ENCODE measurements at regions not wholly inside any gene's neighbourhood (a gene's known extent, or its start where the extent isn't known, plus 50 kb on each side); places are given as distances from the start of the nearest gene placed in this dataset.

GRCh38 chr3:127394031-127394430 lies 106.2 kb upstream of the PRR20G start:
- Histone ChIP-seq H3K79me2 (ENCODE audit: low read depth) (no peaks in the 10 kb centered on the region), H3K27me3 (ENCODE audit: insufficient read depth, low read depth) (peaks cover 7% of the 10 kb centered on the region), H3K36me3 (ENCODE audit: low read depth) (no peaks in the 10 kb centered on the region), H4K20me1 (ENCODE audit: insufficient read depth) (no peaks in the 10 kb centered on the region), H3K9me3 (ENCODE audit: insufficient read depth, low read depth) (no peaks in the 10 kb centered on the region), H3F3A (ENCODE audit: insufficient read depth, low read depth) (no peaks in the 10 kb centered on the region), H3K4me2 (no peak overlapping the region), H2AFZ (no peak overlapping the region), H3K4me1 (replicated peaks; ENCODE audit: insufficient read depth) (no peaks in the 10 kb centered on the region), H3K4me3 (no peak overlapping the region), H3K9me2 (ENCODE audit: insufficient read depth) (no peaks in the 10 kb centered on the region), H3K27ac (no peak overlapping the region)
- no TSS peak for BruUV-seq (replicated peaks)
- intact Hi-C loops (cut with micrococcal nuclease; ENCODE audit: unreplicated experiment): no loop called here
- ChIA-PET CTCF (no interaction called here), POLR2A (ENCODE audit: unreplicated experiment) (no interaction called here)
- TF ChIP-seq EZH2 (IDR thresholded peaks at IDR 0.05; ENCODE audit: low read depth) (no peak), CTCF (conservative IDR thresholded peaks at IDR 0.05) (no peak)
- no peak for DNase-seq

DNA sequence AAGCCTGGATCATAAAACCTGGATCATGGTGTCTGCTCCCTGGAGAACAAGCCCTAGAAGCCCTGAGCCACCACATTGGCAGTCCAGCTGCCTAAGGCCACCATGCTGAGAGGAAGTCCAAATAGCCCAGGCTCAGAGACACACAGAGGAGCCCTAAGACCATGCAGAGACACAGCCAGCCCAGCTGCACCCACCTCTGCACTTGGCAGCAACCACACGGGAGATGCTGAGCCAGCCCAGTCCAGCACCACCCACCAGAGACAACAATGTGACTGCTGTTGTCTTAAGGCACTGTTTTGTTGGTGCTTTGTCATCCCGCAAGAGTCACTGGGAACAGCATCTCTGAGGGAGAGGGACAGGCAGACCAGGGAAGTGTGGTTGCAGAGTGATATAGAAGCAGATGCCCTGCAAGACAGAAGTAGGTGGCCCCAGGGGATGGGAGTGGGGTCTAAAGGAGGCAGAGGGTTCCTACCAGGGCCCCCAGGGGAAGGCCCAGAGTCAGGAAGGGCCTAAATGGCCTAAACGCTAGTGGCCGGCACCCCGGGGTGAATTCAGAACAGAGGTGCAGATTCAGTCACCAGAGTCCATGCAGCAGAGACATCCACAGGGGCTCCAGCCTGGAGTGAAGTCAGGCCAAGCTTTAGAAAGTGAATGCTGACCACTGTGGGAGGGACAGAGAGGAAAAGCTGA lies 105.4 kb upstream of the PRR20G start:
- H3K4me2 ChIP-seq: no peak overlapping the region
- intact Hi-C loops (cut with micrococcal nuclease; ENCODE audit: unreplicated experiment): no loop called here
- no peaks in the 10 kb centered on the region for H3K9me3 ChIP-seq (ENCODE audit: insufficient read depth, low read depth)
- POLR2A ChIA-PET (ENCODE audit: unreplicated experiment): no interaction called here
- H3K4me1 ChIP-seq (replicated peaks; ENCODE audit: insufficient read depth): no peaks in the 10 kb centered on the region
- H4K20me1 ChIP-seq (ENCODE audit: insufficient read depth): no peaks in the 10 kb centered on the region
- no peak for DNase-seq
- H3K36me3 ChIP-seq (ENCODE audit: low read depth): no peaks in the 10 kb centered on the region
- H3F3A ChIP-seq (ENCODE audit: insufficient read depth, low read depth): no peaks in the 10 kb centered on the region
- TF ChIP-seq CTCF (conservative IDR thresholded peaks at IDR 0.05) (no peak), EZH2 (IDR thresholded peaks at IDR 0.05; ENCODE audit: low read depth) (no peak)
- peaks cover 13% of the 10 kb centered on the region for H3K27me3 ChIP-seq (ENCODE audit: insufficient read depth, low read depth)
- no peak overlapping the region for H2AFZ ChIP-seq
- no peaks in the 10 kb centered on the region for H3K79me2 ChIP-seq (ENCODE audit: low read depth)
- no peaks in the 10 kb centered on the region for H3K9me2 ChIP-seq (ENCODE audit: insufficient read depth)
- BruUV-seq (replicated peaks): no TSS peak
- H3K4me3 ChIP-seq: no peak overlapping the region
- CTCF ChIA-PET: no interaction called here
- H3K27ac ChIP-seq: no peak overlapping the region

DNA sequence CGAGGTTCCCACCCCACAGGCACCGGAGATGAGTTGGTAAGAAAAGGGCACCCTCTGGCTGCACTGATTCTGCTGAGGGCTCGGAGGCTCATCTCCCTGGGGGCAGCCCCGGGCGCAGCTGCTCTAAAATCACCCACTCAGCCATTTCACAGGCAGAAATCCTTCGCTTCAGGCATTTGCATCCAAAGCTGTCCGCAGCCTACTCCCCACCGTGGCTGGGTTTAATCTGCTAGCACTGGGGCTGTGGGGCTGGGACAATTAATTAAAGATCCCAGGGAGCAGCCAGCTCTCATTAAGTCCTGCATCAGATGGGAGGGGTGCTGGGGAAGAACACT lies 104.3 kb upstream of the PRR20G start:
- intact Hi-C loops (cut with micrococcal nuclease; ENCODE audit: unreplicated experiment): no loop called here
- POLR2A ChIA-PET (ENCODE audit: unreplicated experiment): no interaction called here
- Histone ChIP-seq H3K4me3 (no peak overlapping the region), H3K79me2 (ENCODE audit: low read depth) (no peaks in the 10 kb centered on the region), H3K36me3 (ENCODE audit: low read depth) (no peaks in the 10 kb centered on the region), H4K20me1 (ENCODE audit: insufficient read depth) (no peaks in the 10 kb centered on the region), H3K27me3 (ENCODE audit: insufficient read depth, low read depth) (peaks cover 19% of the 10 kb centered on the region), H3K9me2 (ENCODE audit: insufficient read depth) (no peaks in the 10 kb centered on the region), H3K27ac (no peak overlapping the region), H3K4me1 (replicated peaks; ENCODE audit: insufficient read depth) (no peaks in the 10 kb centered on the region), H3F3A (ENCODE audit: insufficient read depth, low read depth) (no peaks in the 10 kb centered on the region), H3K4me2 (no peak overlapping the region), H2AFZ (no peak overlapping the region), H3K9me3 (ENCODE audit: insufficient read depth, low read depth) (no peaks in the 10 kb centered on the region)
- no peak for DNase-seq
- TF ChIP-seq EZH2 (IDR thresholded peaks at IDR 0.05; ENCODE audit: low read depth) (no peak), CTCF (conservative IDR thresholded peaks at IDR 0.05) (no peak)
- CTCF ChIA-PET: interaction anchor here (0.6 kb wide), 1 partner anchor 897 kb away, joined by 6 read pairs; no protein-coding TSS in a partner anchor
- no TSS peak for BruUV-seq (replicated peaks)
